DOHH2 (cell line): ENCODE measurements at regions not wholly inside any gene's neighbourhood (a gene's known extent, or its start where the extent isn't known, plus 50 kb on each side); places are given as distances from the start of the nearest gene placed in this dataset.
A peak's percentile ranks its signal among the peaks of the same experiment; 100 is the strongest.

Experiments
- H3F3A ChIP-seq: fragments of 200-600 bp; sonication (generic), shearing (Covaris generic); 2 replicates; pipeline ENCODE4 v1.6.0; 2016; ENCODE audit warnings: antibody characterized with exemption, mild to moderate bottlenecking; ENCODE audit not compliant: control insufficient read depth, insufficient read depth
- H3K27ac ChIP-seq: fragments of 200-600 bp; sonication (generic); 2 replicates; pipeline ENCODE4 v1.5.1; 2014; ENCODE audit warnings: low read depth, mild to moderate bottlenecking, low read length, moderate library complexity
- H3K27me3 ChIP-seq: fragments of 200-600 bp; sonication (generic); 2 replicates; pipeline ENCODE4 v1.6.1; 2014; ENCODE audit warnings: mild to moderate bottlenecking, low read length, mixed read lengths; ENCODE audit not compliant: control insufficient read depth
- H3K36me3 ChIP-seq: fragments of 200-600 bp; sonication (generic); 2 replicates; pipeline ENCODE4 v1.6.1; 2014; ENCODE audit warnings: mild to moderate bottlenecking, low read length, moderate library complexity, mixed read lengths; ENCODE audit not compliant: control insufficient read depth
- H3K4me1 ChIP-seq: fragments of 200-600 bp; sonication (generic); 2 replicates; pipeline ENCODE4 v1.6.1; 2014; ENCODE audit warnings: mild to moderate bottlenecking, low read length, mixed read lengths; ENCODE audit not compliant: control insufficient read depth
- H3K4me2 ChIP-seq: fragments of 200-600 bp; sonication (generic); 2 replicates; pipeline ENCODE4 v1.6.0; 2014; ENCODE audit warnings: mild to moderate bottlenecking, low read length, moderate library complexity
- H3K4me3 ChIP-seq: fragments of 200-600 bp; sonication (generic); 2 replicates; pipeline ENCODE4 v1.5.1; 2014; ENCODE audit warnings: mild to moderate bottlenecking, low read length, mixed read lengths
- H3K79me2 ChIP-seq: fragments of 200-600 bp; sonication (generic); 2 replicates; pipeline ENCODE4 v1.6.1; 2014; ENCODE audit warnings: mild to moderate bottlenecking, low read length, mixed read lengths; ENCODE audit not compliant: control insufficient read depth
- H3K9me2 ChIP-seq: fragments of 200-600 bp; sonication (generic); replicated peaks from 2 replicates; pipeline ENCODE4 v1.6.1; 2014; ENCODE audit warnings: mild to moderate bottlenecking, low read length, mixed read lengths; ENCODE audit not compliant: control insufficient read depth
- H3K9me3 ChIP-seq: fragments of 200-600 bp; sonication (generic); 2 replicates; pipeline ENCODE4 v1.6.1; 2014; ENCODE audit warnings: antibody characterized with exemption, low read length, mixed read lengths; ENCODE audit not compliant: control insufficient read depth, insufficient read depth
- H4K20me1 ChIP-seq: fragments of 200-600 bp; sonication (generic); 2 replicates; pipeline ENCODE4 v1.6.0; 2014; ENCODE audit warnings: low read depth, mild to moderate bottlenecking, antibody characterized with exemption, low read length, moderate library complexity; ENCODE audit not compliant: control insufficient read depth, insufficient read depth
- CTCF ChIP-seq: fragments of 200-600 bp; sonication (generic); IDR thresholded peaks from one replicate; pipeline ENCODE4 v1.5.1; 2014; ENCODE audit warnings: antibody characterized with exemption, mild to moderate bottlenecking, low read depth, low read length; ENCODE audit not compliant: poor library complexity, severe bottlenecking
- EZH2phosphoT487 ChIP-seq: fragments of 200-600 bp; sonication (generic); IDR thresholded peaks from 2 replicates; pipeline ENCODE4 v1.6.1; 2017; ENCODE audit warnings: borderline replicate concordance, mild to moderate bottlenecking, antibody characterized with exemption, low read length, moderate library complexity, mixed read lengths

GRCh38 chr12:11486623-11487444 lies 91.5 kb upstream of the PRB2 start:
- H3K4me1 ChIP-seq: peaks cover 3% of the 10 kb centered on the region; the same call in 1 of the 2 replicates
- peaks cover 7% of the 10 kb centered on the region; the same call in 1 of the 2 replicates for H3K27me3 ChIP-seq
- no peaks in the 10 kb centered on the region for H3F3A ChIP-seq
- no peaks in the 10 kb centered on the region for H3K9me2 ChIP-seq
- H4K20me1 ChIP-seq: no peaks in the 10 kb centered on the region
- no peak overlapping the region for H3K4me3 ChIP-seq
- TF ChIP-seq CTCF: peak; percentile 98
- no peak for TF ChIP-seq EZH2phosphoT487
- no peak overlapping the region for H3K27ac ChIP-seq
- peak overlapping the region; percentile 36 for H3K4me2 ChIP-seq
- no peaks in the 10 kb centered on the region for H3K79me2 ChIP-seq
- no peaks in the 10 kb centered on the region for H3K9me3 ChIP-seq
- H3K36me3 ChIP-seq: no peaks in the 10 kb centered on the region

GRCh38 chr12:11496157-11496851 lies 100.9 kb upstream of the PRB2 start:
- no peaks in the 10 kb centered on the region for H4K20me1 ChIP-seq
- H3K27ac ChIP-seq: no peak overlapping the region
- H3K27me3 ChIP-seq: peaks cover 5% of the 10 kb centered on the region; the same call in 1 of the 2 replicates
- H3K4me3 ChIP-seq: no peak overlapping the region
- no peaks in the 10 kb centered on the region for H3K9me2 ChIP-seq
- no peak for TF ChIP-seq EZH2phosphoT487
- no peak for TF ChIP-seq CTCF
- H3K36me3 ChIP-seq: no peaks in the 10 kb centered on the region
- peaks cover 5% of the 10 kb centered on the region for H3F3A ChIP-seq
- H3K79me2 ChIP-seq: no peaks in the 10 kb centered on the region
- H3K4me1 ChIP-seq: peaks cover 25% of the 10 kb centered on the region
- no peak overlapping the region for H3K4me2 ChIP-seq
- no peaks in the 10 kb centered on the region for H3K9me3 ChIP-seq

DNA sequence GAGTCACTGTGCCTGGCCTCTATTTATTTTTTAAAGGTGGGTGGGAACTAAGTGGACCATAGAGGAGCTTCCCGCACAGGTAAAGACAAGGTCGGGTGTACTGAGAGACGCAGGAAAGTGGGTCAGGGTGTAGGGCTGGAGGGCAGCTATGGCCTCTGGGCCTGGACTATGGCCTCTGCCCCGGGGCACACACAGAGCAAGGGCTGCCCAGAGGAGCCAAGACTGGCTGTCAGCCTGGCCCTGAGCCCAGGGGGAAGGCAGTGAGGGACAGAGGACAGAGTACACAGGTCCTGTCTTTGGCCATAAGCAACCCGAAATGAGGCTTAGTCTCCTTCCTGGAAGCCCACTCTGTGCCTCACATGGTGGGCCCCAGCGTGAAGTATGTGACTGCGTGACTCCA lies 102.1 kb upstream of the PRB2 start:
- Histone ChIP-seq H3F3A (peaks cover 5% of the 10 kb centered on the region), H3K27ac (peak overlapping the region; percentile 80), H3K36me3 (no peaks in the 10 kb centered on the region), H3K4me1 (peaks cover 25% of the 10 kb centered on the region), H3K4me2 (peak overlapping the region; percentile 86), H4K20me1 (no peaks in the 10 kb centered on the region), H3K9me2 (no peaks in the 10 kb centered on the region), H3K27me3 (peaks cover 5% of the 10 kb centered on the region; the same call in 1 of the 2 replicates), H3K4me3 (peak overlapping the region; percentile 66), H3K9me3 (no peaks in the 10 kb centered on the region), H3K79me2 (no peaks in the 10 kb centered on the region)
- TF ChIP-seq CTCF: no peak
- no peak for TF ChIP-seq EZH2phosphoT487
